Astrocyte of the spinal cord (primary cell): ENCODE measurements at regions not wholly inside any gene's neighbourhood (a gene's known extent, or its start where the extent isn't known, plus 50 kb on each side); places are given as distances from the start of the nearest gene placed in this dataset.
A peak's percentile ranks its signal among the peaks of the same experiment; 100 is the strongest.

Source experiments
- DNase-seq: peaks from one replicate; pipeline ENCODE4 v3.0.0; 2011; ENCODE audit warnings: low read depth, low spot score
- H3K4me3 ChIP-seq: 2 replicates; pipeline ENCODE4 v1.5.1; 2011; ENCODE audit warnings: low read depth, mild to moderate bottlenecking, low read length, moderate library complexity
- in situ Hi-C: cut with HindIII; loops from 2 replicates; pipeline ENCODE4 v1.10.0; 2017; ENCODE audit warnings: low sequenced_read_pairs
- TF ChIP-seq, protein P1 (sequence below): IDR thresholded peaks from 2 replicates; pipeline ENCODE4 v1.5.1; 2012; ENCODE audit warnings: low read depth, mild to moderate bottlenecking, low read length, inconsistent platforms

DNA sequence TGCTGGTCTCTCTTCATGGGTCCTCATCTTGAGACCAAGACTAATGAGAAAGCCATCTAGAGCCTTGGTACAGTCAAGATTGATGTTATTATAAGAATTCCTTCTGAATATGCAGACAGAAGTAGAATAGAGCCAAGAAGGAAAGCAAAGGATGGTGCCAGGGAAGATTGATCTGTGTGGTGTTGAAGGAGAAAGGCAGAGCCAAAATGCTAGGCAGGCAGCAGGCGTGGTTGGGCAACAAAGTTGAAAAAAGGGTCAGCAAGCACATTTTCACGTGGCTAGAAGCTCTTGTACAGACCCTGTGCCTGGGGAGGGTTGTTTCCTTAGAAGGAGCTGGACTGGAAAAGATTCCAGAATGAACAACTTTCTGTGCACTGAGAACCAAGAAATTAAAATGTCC, 319.7 kb upstream of the ARGLU1 start:
- no peak for DNase-seq
- H3K4me3 ChIP-seq, result no peak overlapping the region
- in situ Hi-C loops, result no loop called here
- TF ChIP-seq, protein P1, sequence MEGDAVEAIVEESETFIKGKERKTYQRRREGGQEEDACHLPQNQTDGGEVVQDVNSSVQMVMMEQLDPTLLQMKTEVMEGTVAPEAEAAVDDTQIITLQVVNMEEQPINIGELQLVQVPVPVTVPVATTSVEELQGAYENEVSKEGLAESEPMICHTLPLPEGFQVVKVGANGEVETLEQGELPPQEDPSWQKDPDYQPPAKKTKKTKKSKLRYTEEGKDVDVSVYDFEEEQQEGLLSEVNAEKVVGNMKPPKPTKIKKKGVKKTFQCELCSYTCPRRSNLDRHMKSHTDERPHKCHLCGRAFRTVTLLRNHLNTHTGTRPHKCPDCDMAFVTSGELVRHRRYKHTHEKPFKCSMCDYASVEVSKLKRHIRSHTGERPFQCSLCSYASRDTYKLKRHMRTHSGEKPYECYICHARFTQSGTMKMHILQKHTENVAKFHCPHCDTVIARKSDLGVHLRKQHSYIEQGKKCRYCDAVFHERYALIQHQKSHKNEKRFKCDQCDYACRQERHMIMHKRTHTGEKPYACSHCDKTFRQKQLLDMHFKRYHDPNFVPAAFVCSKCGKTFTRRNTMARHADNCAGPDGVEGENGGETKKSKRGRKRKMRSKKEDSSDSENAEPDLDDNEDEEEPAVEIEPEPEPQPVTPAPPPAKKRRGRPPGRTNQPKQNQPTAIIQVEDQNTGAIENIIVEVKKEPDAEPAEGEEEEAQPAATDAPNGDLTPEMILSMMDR, result no peak

DNA sequence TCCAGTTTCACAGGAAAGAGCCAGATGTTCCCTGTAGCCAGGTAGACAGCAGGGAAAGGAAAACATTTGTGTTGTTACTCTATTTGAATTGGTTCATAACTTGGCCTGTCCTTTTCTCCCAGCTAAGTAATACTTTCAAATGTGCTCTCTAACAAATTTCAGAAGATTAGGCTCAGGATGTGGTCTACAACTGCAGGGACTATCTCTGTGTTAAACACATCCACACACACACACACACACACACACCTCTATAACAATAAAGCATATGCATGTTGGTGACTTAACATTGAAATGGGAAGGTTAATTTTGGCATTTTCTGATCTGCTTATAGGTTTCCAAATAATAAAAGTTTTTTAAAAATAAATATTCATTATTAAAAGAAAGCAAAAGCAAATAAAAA, 316.0 kb upstream of the ARGLU1 start:
- H3K4me3 ChIP-seq, result no peak overlapping the region
- TF ChIP-seq, protein P1, result no peak
- DNase-seq, result no peak
- in situ Hi-C loops, result no loop called here

DNA sequence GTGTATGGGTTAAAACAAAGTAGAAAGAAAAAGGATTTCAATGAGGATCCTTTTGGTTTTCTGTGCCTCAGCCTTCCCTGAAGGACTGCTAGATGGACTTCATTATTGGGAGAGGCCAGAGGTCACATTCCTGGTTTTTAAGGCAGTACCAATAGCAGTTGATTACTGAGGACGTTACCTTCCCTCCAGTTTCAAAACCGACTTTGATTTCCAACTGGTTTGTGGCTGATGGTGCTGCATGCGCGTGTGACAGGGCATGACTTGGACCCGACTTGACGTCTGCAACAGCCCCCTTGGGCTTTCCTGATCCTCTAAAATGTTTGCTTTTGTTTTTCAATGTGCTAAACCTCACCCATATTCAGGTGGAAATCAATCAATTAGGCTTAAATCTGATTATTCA, 314.3 kb upstream of the ARGLU1 start:
- TF ChIP-seq, protein P1, result no peak
- DNase-seq, result no peak
- no peak overlapping the region for H3K4me3 ChIP-seq
- in situ Hi-C loops, result no loop called here

DNA sequence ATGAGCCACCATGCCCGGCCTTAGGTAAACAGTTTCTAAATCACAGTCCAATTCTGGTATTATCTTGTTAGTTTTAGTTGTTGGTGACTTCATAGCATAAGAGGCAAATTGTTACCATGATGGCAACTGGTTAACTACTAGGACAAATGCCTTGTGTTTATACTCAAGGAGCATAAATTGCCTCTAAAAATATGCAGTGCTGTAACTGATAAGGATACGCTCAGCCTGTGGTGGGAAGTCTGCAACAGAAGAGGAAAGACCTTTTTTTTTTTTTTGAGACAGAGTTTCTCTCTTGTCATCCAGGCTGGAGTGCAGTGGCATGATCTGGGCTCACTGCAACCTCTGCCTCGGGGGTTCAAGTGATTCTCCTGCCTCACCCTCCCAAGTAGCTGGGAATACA, 311.9 kb upstream of the ARGLU1 start:
- no peak overlapping the region for H3K4me3 ChIP-seq
- no peak for DNase-seq
- TF ChIP-seq, protein P1, result no peak
- in situ Hi-C loops, result no loop called here

DNA sequence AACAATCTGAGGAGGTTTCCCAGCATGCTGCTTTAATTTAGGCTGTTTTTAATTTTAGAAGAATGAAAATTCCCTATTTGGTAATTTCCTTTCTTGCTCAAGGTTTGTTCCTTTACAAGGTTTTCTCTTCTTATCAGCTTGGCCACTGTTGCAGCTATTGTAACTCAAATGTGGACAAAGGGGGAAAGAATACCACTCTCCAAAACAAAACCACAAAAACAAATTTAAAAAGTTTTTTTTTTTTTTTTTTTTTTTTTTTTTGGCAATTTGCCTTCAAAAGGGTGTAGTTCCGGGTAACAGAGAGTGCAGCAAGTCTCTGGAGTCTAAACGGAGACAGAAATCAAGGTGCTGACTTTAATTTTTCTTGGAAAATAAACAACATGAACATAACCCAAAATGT, 306.4 kb upstream of the ARGLU1 start:
- TF ChIP-seq, protein P1, result no peak
- no peak for DNase-seq
- no peak overlapping the region for H3K4me3 ChIP-seq
- in situ Hi-C loops, result no loop called here

DNA sequence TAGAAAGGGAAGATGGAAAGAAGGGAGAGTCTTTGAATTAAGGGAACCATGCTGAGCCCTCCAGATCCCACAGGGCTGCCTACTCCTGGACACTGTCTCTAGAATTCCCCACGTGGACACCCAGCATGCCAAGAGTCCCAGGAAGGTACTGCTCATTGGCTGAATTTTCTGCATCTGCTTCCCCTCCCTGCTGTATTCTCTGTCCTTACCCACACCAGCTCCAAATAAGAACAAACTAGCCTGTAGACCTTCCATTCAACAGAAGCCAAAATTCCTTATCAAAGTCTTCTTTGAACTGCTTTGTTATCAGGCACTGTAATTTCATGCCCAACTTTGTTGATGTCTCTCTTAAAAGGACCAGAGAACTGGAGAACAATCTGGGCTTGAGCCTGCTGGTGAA, 305.9 kb upstream of the ARGLU1 start:
- no peak for DNase-seq
- TF ChIP-seq, protein P1, result no peak
- H3K4me3 ChIP-seq, result no peak overlapping the region
- in situ Hi-C loops, result no loop called here

DNA sequence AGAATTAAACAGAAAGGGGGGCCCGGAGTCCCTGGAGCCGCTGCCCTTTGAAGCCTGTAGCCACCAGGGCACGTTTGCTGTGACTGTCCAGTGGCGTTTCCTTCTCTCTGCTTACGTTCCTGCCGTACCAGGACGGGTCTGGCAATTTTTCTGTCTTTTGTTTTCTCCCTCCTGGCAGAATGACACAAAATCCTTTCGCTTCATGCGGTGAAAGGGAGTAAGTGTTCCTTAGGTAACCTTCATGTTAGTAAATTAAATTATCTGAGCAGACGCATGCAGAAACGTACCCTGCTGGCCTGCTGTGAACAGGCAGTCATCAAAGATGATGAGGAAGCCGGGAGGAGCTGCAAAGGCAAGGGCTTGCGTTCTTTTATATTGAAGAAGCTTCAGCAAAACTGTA, 299.3 kb upstream of the ARGLU1 start:
- peak; percentile 29 for DNase-seq
- H3K4me3 ChIP-seq, result peak overlapping the region; percentile 26
- in situ Hi-C loops, result no loop called here
- TF ChIP-seq, protein P1, result no peak
